GM19324 (cell line): ENCODE measurements at regions not wholly inside any gene's neighbourhood (a gene's known extent, or its start where the extent isn't known, plus 50 kb on each side); places are given as distances from the start of the nearest gene placed in this dataset.
"Not testable (repeated sequence)": the region's sequence is repeated elsewhere in the genome, so short reads cannot be mapped to it uniquely, and the experiment has no call there.

Experiments used
- ATAC-seq: cut with Tn5 transposase; IDR thresholded peaks from one replicate; pipeline ENCODE4 v1.9.1; 2021; ENCODE audit warnings: mild to moderate bottlenecking, moderate library complexity; ENCODE audit not compliant: unreplicated experiment, low FRiP score

DNA sequence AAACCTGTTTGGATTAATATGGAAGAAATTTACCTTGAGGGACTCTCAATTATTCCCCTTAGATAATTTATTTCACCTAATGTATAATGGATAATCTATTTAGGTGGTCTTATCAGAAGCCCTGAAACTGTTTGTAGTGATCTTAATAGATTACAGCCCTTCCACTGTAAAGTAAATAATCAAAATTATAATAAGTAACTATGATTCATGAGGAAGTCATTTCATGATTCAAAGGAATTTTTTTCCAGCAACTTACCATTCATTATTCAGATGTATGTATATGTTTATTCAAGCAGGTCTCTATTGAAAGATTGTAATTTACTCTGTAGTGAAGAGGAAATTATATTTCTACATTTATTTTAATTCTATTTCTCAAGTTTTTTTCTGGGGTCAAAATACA lies 250.6 kb upstream of the ROBO1 start:
- no peak for ATAC-seq

- ATAC-seq: no peak
Measured at GRCh38 chr3:80017369-80017768, 249.6 kb upstream of the ROBO1 start.

DNA sequence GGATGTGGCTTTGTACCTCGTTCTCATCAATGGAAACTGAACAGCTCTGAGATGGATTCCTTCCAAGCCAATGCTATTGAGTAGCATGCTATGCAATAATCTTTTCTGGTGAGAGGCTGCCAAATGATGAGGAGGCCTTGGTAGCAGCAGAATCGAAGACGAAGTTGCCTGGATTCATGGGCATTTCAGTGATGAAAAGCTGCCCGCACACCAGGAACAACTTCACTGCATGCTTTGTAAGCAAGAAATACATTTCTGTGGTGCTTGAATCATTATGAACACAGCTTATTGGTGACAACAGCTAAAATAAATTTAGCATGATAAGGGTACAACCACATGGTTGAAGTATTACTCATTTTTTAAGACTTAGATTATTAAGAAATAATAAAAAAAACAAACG lies 246.8 kb upstream of the ROBO1 start:
- no peak for ATAC-seq

GRCh38 chr3:80010021-80010571 lies 242.3 kb upstream of the ROBO1 start:
- ATAC-seq: no peak

DNA sequence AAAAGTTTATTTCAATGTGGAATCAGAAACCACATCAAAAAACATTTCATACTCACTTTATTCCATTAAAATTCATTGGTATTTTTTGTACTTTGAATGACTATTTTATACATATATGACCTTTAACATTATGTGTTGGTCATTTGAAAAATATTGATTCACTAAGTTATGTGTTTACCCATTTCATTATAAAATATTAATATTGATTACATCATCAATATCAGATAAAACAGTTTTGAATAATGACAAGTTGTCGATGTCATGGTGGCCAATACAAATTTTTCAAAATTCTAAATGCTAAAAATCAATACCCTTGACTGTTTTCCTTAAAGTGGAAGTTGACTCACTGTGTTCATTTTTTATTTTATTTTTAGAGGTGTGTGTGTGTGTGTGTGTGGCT lies 239.7 kb upstream of the ROBO1 start:
- ATAC-seq: no peak

DNA sequence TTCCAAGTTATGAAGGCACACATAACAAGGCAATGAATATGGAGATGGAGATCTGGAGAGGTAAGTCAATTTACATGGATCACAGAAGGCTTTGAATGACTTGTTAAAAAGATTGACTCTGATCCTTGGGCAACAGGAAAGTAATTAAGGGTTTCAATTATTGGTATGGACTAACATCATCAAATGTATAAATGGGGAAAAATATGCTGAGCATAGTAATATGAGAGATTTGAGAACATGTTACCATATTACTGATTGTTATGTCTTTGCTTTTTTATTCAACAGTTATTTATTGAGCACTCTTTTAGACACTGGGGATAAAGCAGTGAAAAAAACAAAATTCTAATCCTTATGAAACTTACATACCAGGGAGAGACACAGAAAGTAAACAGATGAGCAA lies 238.5 kb upstream of the ROBO1 start:
- no peak for ATAC-seq

- ATAC-seq: no peak
Measured at GRCh38 chr3:80000022-80000421, 232.2 kb upstream of the ROBO1 start.

- ATAC-seq: no peak
Measured at GRCh38 chr3:79994397-79994796, 226.6 kb upstream of the ROBO1 start.

DNA sequence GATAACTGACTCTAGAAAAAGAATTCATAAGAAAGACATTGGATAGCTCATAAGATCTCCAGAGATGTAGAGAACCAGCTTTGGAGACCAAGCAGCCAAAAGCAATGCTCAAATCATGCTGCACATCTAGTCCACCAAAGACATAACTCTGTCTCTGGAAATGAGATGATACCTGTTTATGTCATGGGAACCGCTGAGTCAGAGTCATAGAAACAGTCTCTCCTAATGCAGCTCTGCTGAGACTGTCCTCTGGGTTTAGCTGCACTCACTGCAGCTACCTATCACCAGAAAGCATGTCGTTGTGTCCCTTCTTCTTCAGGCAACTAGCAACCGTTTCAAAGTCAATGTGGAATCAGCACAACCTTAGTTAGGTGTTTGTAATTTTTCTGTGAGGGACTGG lies 218.5 kb upstream of the ROBO1 start:
- no peak for ATAC-seq

- ATAC-seq: no peak
Measured at GRCh38 chr3:79985816-79986215, 218.0 kb upstream of the ROBO1 start.

- no peak for ATAC-seq
Measured at GRCh38 chr3:79983118-79983517, 215.3 kb upstream of the ROBO1 start.

DNA sequence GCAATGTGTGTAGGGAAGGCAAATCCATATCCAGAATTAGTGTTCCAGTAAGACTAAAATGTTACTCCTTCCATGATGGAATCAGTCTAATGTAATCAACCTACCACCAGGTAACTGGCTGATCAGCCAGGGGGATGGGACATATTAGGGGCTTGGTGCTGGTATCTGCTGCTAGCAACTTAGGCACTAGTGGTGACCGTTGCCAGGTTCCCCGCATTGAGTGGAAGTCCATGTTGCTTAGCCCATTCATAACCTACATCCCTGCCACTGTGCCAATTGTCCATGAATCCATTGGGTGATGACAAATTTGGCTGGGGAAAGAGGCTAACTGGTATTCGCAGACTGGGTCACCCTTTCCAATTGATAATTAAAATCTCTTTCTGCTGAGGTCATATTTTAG lies 212.2 kb upstream of the ROBO1 start:
- ATAC-seq: no peak

GRCh38 chr3:79976466-79976865 lies 208.7 kb upstream of the ROBO1 start:
- no peak for ATAC-seq

DNA sequence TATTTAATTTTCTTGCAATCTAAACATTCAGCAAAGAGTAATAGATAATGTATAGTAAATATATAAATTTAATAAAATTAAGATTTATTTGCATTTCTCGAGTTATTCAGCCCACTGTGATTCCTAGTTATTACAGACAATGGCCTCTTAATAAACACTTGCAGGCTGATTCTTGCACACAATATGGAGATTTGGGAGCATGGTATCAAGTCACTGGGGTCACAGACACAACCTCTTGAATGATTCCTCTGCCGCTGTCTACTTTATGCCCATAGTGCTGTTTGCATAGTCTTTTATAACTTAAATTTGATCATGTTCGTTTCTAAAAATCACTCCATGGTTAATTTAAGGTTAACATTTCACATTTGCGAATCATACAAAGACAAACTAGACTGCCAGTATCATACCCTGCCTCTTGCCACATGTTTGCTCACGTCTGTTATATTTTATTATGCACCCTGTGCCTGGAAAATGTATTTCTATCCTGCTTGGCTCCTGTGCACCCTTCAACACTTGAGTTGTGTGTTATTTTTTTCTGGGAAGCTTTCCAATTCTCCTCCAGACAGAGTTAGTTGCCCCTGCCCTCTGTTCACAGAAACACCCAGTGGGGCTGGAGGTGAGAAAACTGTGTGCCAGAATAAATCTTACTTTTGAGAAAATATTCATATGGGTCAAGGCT lies 206.3 kb upstream of the ROBO1 start:
- ATAC-seq: no peak

- no peak for ATAC-seq
Measured at GRCh38 chr3:79973482-79973881, 205.7 kb upstream of the ROBO1 start.

- no peak for ATAC-seq
Measured at GRCh38 chr3:79968418-79968817, 200.6 kb upstream of the ROBO1 start.

DNA sequence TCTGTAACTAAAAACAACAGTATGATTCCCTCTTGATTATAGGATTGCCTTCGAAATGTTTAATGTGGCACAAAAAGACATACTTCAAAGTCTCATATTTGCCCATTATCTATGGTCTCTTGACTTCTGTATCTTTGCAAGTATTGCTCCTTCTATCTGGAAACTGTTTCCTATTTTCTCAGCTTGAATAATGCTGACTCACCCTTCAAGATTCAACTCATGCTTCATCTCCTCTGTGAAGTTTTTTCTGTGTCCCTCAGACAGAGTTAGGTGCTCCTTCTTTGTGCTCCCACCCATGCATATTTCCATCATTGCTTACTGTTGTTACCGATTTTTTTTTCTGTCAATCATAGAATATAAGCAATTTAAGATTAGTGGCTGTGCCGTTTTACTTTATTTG lies 192.8 kb upstream of the ROBO1 start:
- no peak for ATAC-seq

- ATAC-seq: no peak
Measured at GRCh38 chr3:79957066-79957465, 189.3 kb upstream of the ROBO1 start.

DNA sequence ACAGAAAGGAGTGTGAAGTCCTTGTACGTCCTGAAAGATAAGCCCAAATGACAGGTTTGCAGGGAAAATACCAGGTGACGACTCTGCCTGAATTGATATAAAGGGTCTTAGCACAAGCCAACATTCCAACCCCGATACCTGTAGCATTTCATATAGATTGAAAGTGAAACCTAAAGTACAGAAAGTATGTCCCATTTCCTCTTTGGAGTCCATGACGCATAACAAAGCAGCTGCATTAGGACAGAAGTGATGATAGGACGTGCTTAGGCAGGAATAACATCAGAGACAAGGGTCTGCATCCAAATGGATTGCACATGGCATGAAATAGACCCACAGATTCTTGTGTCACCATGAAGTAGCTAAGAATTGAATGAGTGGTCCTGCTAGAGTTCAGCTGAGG lies 187.0 kb upstream of the ROBO1 start:
- no peak for ATAC-seq

- ATAC-seq: no peak
Measured at GRCh38 chr3:79953591-79954101, 185.8 kb upstream of the ROBO1 start.

GRCh38 chr3:79951426-79951825 lies 183.6 kb upstream of the ROBO1 start:
- ATAC-seq: not testable (repeated sequence)

GRCh38 chr3:79947957-79948356 lies 180.2 kb upstream of the ROBO1 start:
- ATAC-seq: no peak
